Peyer's patch (tissue), 4 donors: ENCODE measurements at regions not wholly inside any gene's neighbourhood (a gene's known extent, or its start where the extent isn't known, plus 50 kb on each side); places are given as distances from the start of the nearest gene placed in this dataset.
"Not testable (repeated sequence)": the region's sequence is repeated elsewhere in the genome, so short reads cannot be mapped to it uniquely, and the experiment has no call there.

Experiments
- DNase-seq, 3 donors: peaks; one replicate each; pipeline ENCODE4 v3.0.0-alpha.2; 2017 to 2019
- H3K27ac ChIP-seq, 4 donors: fragments of 200-600 bp; sonication (generic); one replicate each; pipeline ENCODE4 v1.5.1; 2016 to 2019
- H3K27me3 ChIP-seq, 2 donors: fragments of 200-600 bp; sonication (generic); one replicate each; pipeline ENCODE4 v1.5.1; 2019
- H3K36me3 ChIP-seq, 3 donors: fragments of 200-600 bp; sonication (generic); one replicate each; pipeline ENCODE4 v1.5.1; 2016 to 2019
- H3K4me1 ChIP-seq, 4 donors: fragments of 200-600 bp; sonication (generic); one replicate each; pipeline ENCODE4 v1.5.1; 2016 to 2019
- H3K4me3 ChIP-seq, 4 donors: fragments of 200-600 bp; sonication (generic); 1 replicate in 3 of 4; 2 replicates in 1 of 4; pipeline ENCODE4 v1.5.1; 2016 to 2019; ENCODE audit warnings: mild to moderate bottlenecking in 1 of 4
- H3K9me3 ChIP-seq, 4 donors: fragments of 200-600 bp; sonication (generic); one replicate each; pipeline ENCODE4 v1.5.1; 2016 to 2019; ENCODE audit warnings: mild to moderate bottlenecking in 1 of 4
- CTCF ChIP-seq, 6 experiments: fragments of 450-650 bp in 4 of 6; fragments of 200-600 bp in 2 of 6; sonication (generic) in 1 of 6; IDR thresholded peaks; one replicate each; pipeline ENCODE4 v1.5.1; 2017 to 2019; ENCODE audit warnings: antibody characterized with exemption in 6 of 6, mild to moderate bottlenecking in 3 of 6, moderate library complexity in 1 of 6
- POLR2A ChIP-seq, 2 donors: fragments of 450-650 bp; IDR thresholded peaks; one replicate each; pipeline ENCODE4 v1.5.1; 2017; ENCODE audit warnings: antibody characterized with exemption in 2 of 2, mild to moderate bottlenecking in 2 of 2, moderate library complexity in 2 of 2

- no peaks in the 10 kb centered on the region for H3K4me1 ChIP-seq
- TF ChIP-seq POLR2A (IDR thresholded peaks at IDR 0.05) (no peak), CTCF (IDR thresholded peaks at IDR 0.05) (no peak)
- H3K36me3 ChIP-seq: no peaks in the 10 kb centered on the region
- H3K27me3 ChIP-seq: no peaks in the 10 kb centered on the region
- H3K27ac ChIP-seq: no peak overlapping the region
- no peak overlapping the region for H3K4me3 ChIP-seq
- no peaks in the 10 kb centered on the region for H3K9me3 ChIP-seq
- DNase-seq: no peak
Measured at GRCh38 chr6:85049282-85049681, 284.9 kb upstream of the TBX18 start.

GRCh38 chr6:85047818-85048217 lies 283.4 kb upstream of the TBX18 start:
- no peak for DNase-seq
- TF ChIP-seq CTCF (IDR thresholded peaks at IDR 0.05) (no peak), POLR2A (IDR thresholded peaks at IDR 0.05) (no peak)
- no peaks in the 10 kb centered on the region for H3K27me3 ChIP-seq
- no peak overlapping the region for H3K4me3 ChIP-seq
- H3K4me1 ChIP-seq: no peaks in the 10 kb centered on the region
- no peak overlapping the region for H3K27ac ChIP-seq
- no peaks in the 10 kb centered on the region for H3K36me3 ChIP-seq
- H3K9me3 ChIP-seq: no peaks in the 10 kb centered on the region

GRCh38 chr6:85045767-85046166 lies 281.4 kb upstream of the TBX18 start:
- not testable (repeated sequence) for H3K36me3 ChIP-seq, H3K9me3 ChIP-seq, H3K27ac ChIP-seq, DNase-seq, H3K27me3 ChIP-seq, H3K4me1 ChIP-seq, H3K4me3 ChIP-seq

GRCh38 chr6:85044361-85044760 lies 280.0 kb upstream of the TBX18 start:
- H3K27ac ChIP-seq: no peak overlapping the region
- H3K4me3 ChIP-seq: no peak overlapping the region
- no peaks in the 10 kb centered on the region for H3K9me3 ChIP-seq
- no peaks in the 10 kb centered on the region for H3K4me1 ChIP-seq
- TF ChIP-seq POLR2A (IDR thresholded peaks at IDR 0.05): no peak
- no peak for TF ChIP-seq CTCF (IDR thresholded peaks at IDR 0.05)
- H3K36me3 ChIP-seq: no peaks in the 10 kb centered on the region
- no peak for DNase-seq
- H3K27me3 ChIP-seq: no peaks in the 10 kb centered on the region

GRCh38 chr6:85041376-85041775 lies 277.0 kb upstream of the TBX18 start:
- no peak for TF ChIP-seq POLR2A (IDR thresholded peaks at IDR 0.05)
- TF ChIP-seq CTCF (IDR thresholded peaks at IDR 0.05): no peak
- Histone ChIP-seq H3K9me3 (no peaks in the 10 kb centered on the region), H3K4me1 (no peaks in the 10 kb centered on the region), H3K27ac (no peak overlapping the region), H3K27me3 (no peaks in the 10 kb centered on the region), H3K4me3 (no peak overlapping the region), H3K36me3 (no peaks in the 10 kb centered on the region)
- DNase-seq: no peak

- H3K27ac ChIP-seq: no peak overlapping the region
Measured at GRCh38 chr6:85037221-85037620, 272.8 kb upstream of the TBX18 start.

More at GRCh38 chr6:85037221-85037620, 272.8 kb upstream of the TBX18 start:
- peaks cover 0 to 8% (median 0%) of the 10 kb centered on the region in 4 donors for H3K9me3 ChIP-seq
- no peaks in the 10 kb centered on the region for H3K36me3 ChIP-seq
- no peaks in the 10 kb centered on the region for H3K4me1 ChIP-seq
- no peak for TF ChIP-seq CTCF (IDR thresholded peaks at IDR 0.05)
- no peak for TF ChIP-seq POLR2A (IDR thresholded peaks at IDR 0.05)
- H3K27me3 ChIP-seq: no peaks in the 10 kb centered on the region
- H3K4me3 ChIP-seq: no peak overlapping the region
- DNase-seq: no peak
